Psoas muscle (tissue), 7 donors: ENCODE measurements at regions not wholly inside any gene's neighbourhood (a gene's known extent, or its start where the extent isn't known, plus 50 kb on each side); places are given as distances from the start of the nearest gene placed in this dataset.
A peak's percentile ranks its signal among the peaks of the same experiment; 100 is the strongest.
"Not testable (repeated sequence)": the region's sequence is repeated elsewhere in the genome, so short reads cannot be mapped to it uniquely, and the experiment has no call there.

ENCODE experiments used
- ATAC-seq, 4 donors: fragments of 200-7000 bp; cut with Tn5 transposase; one replicate each; pipeline ENCODE4 v1.9.1; 2020; ENCODE audit warnings: moderate library complexity in 3 of 4, mild to moderate bottlenecking in 2 of 4
- DNase-seq, 2 donors: peaks; one replicate each; pipeline ENCODE4 v3.0.0-alpha.2; 2020
- H3K27ac ChIP-seq: fragments of 200-600 bp; one replicate; pipeline ENCODE4 v1.8.0; 2022
- H3K27me3 ChIP-seq, 3 donors: fragments of 200-600 bp in 1 of 3; one replicate each; pipeline versions ENCODE4 v1.6.1 to v1.8.0; 2013 to 2022; ENCODE audit warnings: low read length in 2 of 3, mild to moderate bottlenecking in 2 of 3, moderate library complexity in 1 of 3; ENCODE audit not compliant: insufficient read depth in 3 of 3
- H3K36me3 ChIP-seq, 2 donors: fragments of 200-600 bp in 1 of 2; one replicate each; pipeline versions ENCODE4 v1.6.1 to v1.8.0; 2013 to 2022; ENCODE audit warnings: low read depth in 1 of 2, mild to moderate bottlenecking in 1 of 2, moderate library complexity in 1 of 2; ENCODE audit not compliant: insufficient read depth in 1 of 2
- H3K4me1 ChIP-seq: fragments of 200-600 bp; one replicate; pipeline ENCODE4 v1.8.0; 2022
- H3K4me3 ChIP-seq: fragments of 200-600 bp; one replicate; pipeline ENCODE4 v1.8.0; 2022; ENCODE audit warnings: mild to moderate bottlenecking
- H3K9me3 ChIP-seq: fragments of 200-600 bp; one replicate; pipeline ENCODE4 v1.8.0; 2022
- CTCF ChIP-seq: fragments of 200-600 bp; IDR thresholded peaks from one replicate; pipeline ENCODE4 v1.8.0; 2022; ENCODE audit warnings: antibody characterized with exemption
- WGBS, 3 donors: extraction: QIAGEN DNeasy Blood & Tissue Kit; methylation state at CpG; one replicate each; pipeline versions ENCODE4 v1.1.6 to v1.1.7; 2013; 5-methylcytosine and 5-hydroxymethylcytosine counted together
- intact Hi-C, 2 donors: fragments of 100-400 bp; cut with DNase I; formaldehyde crosslinking; loops; one replicate each; pipeline versions ENCODE4 v1.11.0 to v1.14.2; 2022
- donor health status: healthy with polysubstance abuse.
- donor health status: DM: no; HTN: no; CAD: no; lungs with moderate emphysema.
- donor health status: Bipolar disorder and iron deficiency.
- donor health status: healthy.
- donor health status: DM: yes; HTN: yes; CAD: no.
- donor health status: DM: no; HTN: no; CAD: no.
- donor health status: DM: yes; HTN: yes; CAD: no.

GRCh38 chr7:25738528-25738927 lies 413.5 kb upstream of the NFE2L3 start:
- intact Hi-C loops: no loop called here
- Histone ChIP-seq H3K4me1 (no peaks in the 10 kb centered on the region), H3K27me3 (no peaks in the 10 kb centered on the region), H3K36me3 (no peaks in the 10 kb centered on the region), H3K9me3 (no peaks in the 10 kb centered on the region), H3K27ac (no peak overlapping the region), H3K4me3 (no peak overlapping the region)
- WGBS, 3 donors: 87 to 93% (median 92%) methylated on average over 4 of the region's 4 CpGs
- no peak for ATAC-seq
- DNase-seq: no peak
- TF ChIP-seq CTCF: no peak

- Histone ChIP-seq H3K4me3 (no peak overlapping the region), H3K4me1 (no peaks in the 10 kb centered on the region), H3K27me3 (no peaks in the 10 kb centered on the region), H3K36me3 (no peaks in the 10 kb centered on the region), H3K27ac (no peak overlapping the region), H3K9me3 (no peaks in the 10 kb centered on the region)
- TF ChIP-seq CTCF: no peak
- ATAC-seq: no peak
- 69 to 96% (median 69%) methylated on average over 2 of the region's 2 CpGs for WGBS, 3 donors
- no peak for DNase-seq
- intact Hi-C loops: no loop called here
These were observed 412.9 kb upstream of the NFE2L3 start for GRCh38 chr7:25739143-25739542.

GRCh38 chr7:25742316-25742715 lies 409.7 kb upstream of the NFE2L3 start:
- intact Hi-C loops: no loop called here
- TF ChIP-seq CTCF: no peak
- no peaks in the 10 kb centered on the region for H3K36me3 ChIP-seq
- H3K27me3 ChIP-seq: no peaks in the 10 kb centered on the region
- H3K4me1 ChIP-seq: no peaks in the 10 kb centered on the region
- WGBS, 3 donors: 83 to 88% (median 86%) methylated on average over 3 of the region's 3 CpGs
- DNase-seq: no peak
- H3K4me3 ChIP-seq: no peak overlapping the region
- H3K27ac ChIP-seq: no peak overlapping the region
- H3K9me3 ChIP-seq: no peaks in the 10 kb centered on the region
- ATAC-seq: no peak

- 87 to 92% (median 89%) methylated on average over 19 to 35 of the region's 37 CpGs for WGBS, 3 donors
These were observed 408.1 kb upstream of the NFE2L3 start for GRCh38 chr7:25743670-25744451.

GRCh38 chr7:25750744-25751508 lies 401.1 kb upstream of the NFE2L3 start:
- intact Hi-C loops: loop anchor here (5.0 kb wide), 2 partner anchors 34 to 101 kb away; no protein-coding TSS in a partner anchor

More at GRCh38 chr7:25743670-25744451, 408.1 kb upstream of the NFE2L3 start:
- H3K4me3 ChIP-seq, intact Hi-C loops, ATAC-seq, H3K36me3 ChIP-seq, H3K27ac ChIP-seq, H3K27me3 ChIP-seq, H3K9me3 ChIP-seq, H3K4me1 ChIP-seq, DNase-seq: not testable (repeated sequence)

More at GRCh38 chr7:25750744-25751508, 401.1 kb upstream of the NFE2L3 start:
- Histone ChIP-seq H3K4me3 (no peak overlapping the region), H3K27ac (peak overlapping the region; percentile 58), H3K9me3 (no peaks in the 10 kb centered on the region), H3K36me3 (no peaks in the 10 kb centered on the region), H3K27me3 (no peaks in the 10 kb centered on the region), H3K4me1 (peaks cover 26% of the 10 kb centered on the region)
- no peak for TF ChIP-seq CTCF
- WGBS, 3 donors: 62 to 65% (median 63%) methylated on average over 14 of the region's 14 CpGs
- ATAC-seq (no peak), DNase-seq (no peak)
